ENCODE measurements at regions not wholly inside any gene's neighbourhood (a gene's known extent, or its start where the extent isn't known, plus 50 kb on each side); places are given as distances from the start of the nearest gene placed in this dataset.

DNA sequence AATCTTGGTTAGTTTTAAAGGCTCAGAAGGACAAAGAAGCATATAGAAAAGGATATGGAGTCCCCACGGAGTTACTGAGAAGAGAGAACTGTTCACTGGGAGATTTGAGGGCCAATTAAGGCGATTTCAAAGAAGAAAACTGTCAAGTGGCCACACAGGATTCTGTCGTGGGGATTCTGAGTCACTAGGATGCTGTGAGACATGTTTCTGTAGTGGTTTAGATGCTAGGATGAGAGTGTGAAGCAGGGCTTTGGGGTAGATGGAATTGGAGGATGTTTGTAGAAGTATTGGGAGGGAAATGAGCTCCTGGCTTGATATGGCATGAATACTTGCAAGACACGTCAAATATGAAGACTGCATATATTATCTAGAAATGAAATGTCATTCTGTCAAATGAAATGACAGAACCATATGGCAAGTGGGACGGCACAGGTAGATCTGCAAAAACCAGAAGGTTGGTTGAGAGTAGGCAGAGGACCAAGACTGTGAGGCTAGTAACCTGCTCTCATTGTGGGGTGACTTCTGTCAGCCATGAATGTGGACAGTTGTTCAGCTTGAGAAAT, 136.3 kb upstream of the SPRY4 start:
- TF ChIP-seq, protein P1, sequence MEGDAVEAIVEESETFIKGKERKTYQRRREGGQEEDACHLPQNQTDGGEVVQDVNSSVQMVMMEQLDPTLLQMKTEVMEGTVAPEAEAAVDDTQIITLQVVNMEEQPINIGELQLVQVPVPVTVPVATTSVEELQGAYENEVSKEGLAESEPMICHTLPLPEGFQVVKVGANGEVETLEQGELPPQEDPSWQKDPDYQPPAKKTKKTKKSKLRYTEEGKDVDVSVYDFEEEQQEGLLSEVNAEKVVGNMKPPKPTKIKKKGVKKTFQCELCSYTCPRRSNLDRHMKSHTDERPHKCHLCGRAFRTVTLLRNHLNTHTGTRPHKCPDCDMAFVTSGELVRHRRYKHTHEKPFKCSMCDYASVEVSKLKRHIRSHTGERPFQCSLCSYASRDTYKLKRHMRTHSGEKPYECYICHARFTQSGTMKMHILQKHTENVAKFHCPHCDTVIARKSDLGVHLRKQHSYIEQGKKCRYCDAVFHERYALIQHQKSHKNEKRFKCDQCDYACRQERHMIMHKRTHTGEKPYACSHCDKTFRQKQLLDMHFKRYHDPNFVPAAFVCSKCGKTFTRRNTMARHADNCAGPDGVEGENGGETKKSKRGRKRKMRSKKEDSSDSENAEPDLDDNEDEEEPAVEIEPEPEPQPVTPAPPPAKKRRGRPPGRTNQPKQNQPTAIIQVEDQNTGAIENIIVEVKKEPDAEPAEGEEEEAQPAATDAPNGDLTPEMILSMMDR (conservative IDR thresholded peaks at IDR 0.05) = no peak
- no peak for TF ChIP-seq EZH2 (IDR thresholded peaks at IDR 0.05; ENCODE audit: low read depth)

Data from PC-9 (cell line).